Activated naive CD4-positive, alpha-beta T cell treated with anti-CD3 and anti-CD28 coated beads for 36 hours (primary cell): ENCODE measurements at regions not wholly inside any gene's neighbourhood (a gene's known extent, or its start where the extent isn't known, plus 50 kb on each side); places are given as distances from the start of the nearest gene placed in this dataset.
"Not testable (repeated sequence)": the region's sequence is repeated elsewhere in the genome, so short reads cannot be mapped to it uniquely, and the experiment has no call there.

Experiments used
- CTCF ChIA-PET: fragments of 350-600 bp; sonication (Branson Sonifier 250); formaldehyde crosslinking; loops from one replicate; lab custom pipeline; 2021; ENCODE audit warnings: antibody characterized with exemption; lab: Charles Lee
- DNase-seq: peaks from one replicate; pipeline ENCODE4 v3.0.0-alpha.2; 2020
- H3K27ac Mint-ChIP-seq: one replicate; pipeline ENCODE4 v1.8.0; 2021; ENCODE audit warnings: mild to moderate bottlenecking, mixed read lengths
- H3K27me3 Mint-ChIP-seq: one replicate; pipeline ENCODE4 v1.8.0; 2021; ENCODE audit warnings: low read depth, mixed read lengths
- H3K36me3 Mint-ChIP-seq: one replicate; pipeline ENCODE4 v1.8.0; 2021; ENCODE audit warnings: low read depth, mixed read lengths
- H3K4me1 Mint-ChIP-seq: one replicate; pipeline ENCODE4 v1.8.0; 2021; ENCODE audit warnings: low read depth, mixed read lengths
- H3K4me3 Mint-ChIP-seq: one replicate; pipeline ENCODE4 v1.8.0; 2021; ENCODE audit warnings: mild to moderate bottlenecking, moderate library complexity, mixed read lengths
- H3K9me3 Mint-ChIP-seq: one replicate; pipeline ENCODE4 v1.8.0; 2021; ENCODE audit warnings: mixed read lengths
- intact Hi-C: fragments of 100-400 bp; cut with micrococcal nuclease; formaldehyde crosslinking; loops from one replicate; pipeline ENCODE4 v1.15.1; 2023

DNA sequence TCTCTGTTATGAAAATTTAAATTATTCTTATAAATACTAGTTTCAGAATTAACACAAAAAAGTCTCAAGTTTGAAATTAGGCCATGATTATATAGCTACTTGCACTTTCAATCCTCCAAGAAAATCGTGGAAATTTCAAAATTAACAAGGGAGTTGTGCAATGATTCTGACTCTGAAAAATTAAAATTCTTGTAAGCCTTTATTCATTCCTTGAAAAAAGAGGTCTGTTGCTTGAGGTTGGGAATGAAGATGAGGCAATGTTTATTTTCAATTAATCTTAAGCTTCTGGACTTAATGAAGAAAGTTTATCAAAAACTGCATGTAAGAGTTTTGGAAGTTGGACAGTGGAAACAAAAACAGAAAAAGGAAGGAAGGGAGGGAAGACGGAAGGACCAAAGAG, 128.2 kb upstream of the FIBIN start:
- intact Hi-C loops = no loop called here
- Mint-ChIP-seq H3K9me3 (peaks cover 5% of the 10 kb centered on the region), H3K4me3 (no peak overlapping the region), H3K36me3 (no peaks in the 10 kb centered on the region), H3K27ac (no peak overlapping the region), H3K4me1 (no peaks in the 10 kb centered on the region), H3K27me3 (no peaks in the 10 kb centered on the region)
- CTCF ChIA-PET = no interaction called here
- DNase-seq = no peak

DNA sequence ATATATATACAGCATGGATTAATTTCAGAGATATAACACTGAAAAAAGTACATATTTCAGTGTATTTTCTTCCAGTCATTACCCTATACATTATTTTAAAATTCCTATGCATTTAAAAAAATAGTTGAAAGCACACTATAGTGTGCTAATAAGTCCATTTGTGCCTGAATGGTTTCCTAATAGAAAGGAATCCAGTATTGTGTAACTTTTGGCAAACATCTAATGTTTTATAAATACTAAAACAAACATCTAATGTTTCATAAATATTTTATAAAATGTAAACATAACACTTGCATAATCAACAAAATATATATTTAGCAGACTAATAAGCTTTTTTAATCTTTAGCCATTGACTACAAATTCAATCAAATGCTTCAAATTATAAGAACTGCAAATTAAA, 126.6 kb upstream of the FIBIN start:
- H3K27ac Mint-ChIP-seq = no peak overlapping the region
- no peak for DNase-seq
- CTCF ChIA-PET = no interaction called here
- H3K9me3 Mint-ChIP-seq = peaks cover 5% of the 10 kb centered on the region
- no peaks in the 10 kb centered on the region for H3K27me3 Mint-ChIP-seq
- H3K4me1 Mint-ChIP-seq = no peaks in the 10 kb centered on the region
- H3K36me3 Mint-ChIP-seq = no peaks in the 10 kb centered on the region
- intact Hi-C loops = no loop called here
- H3K4me3 Mint-ChIP-seq = no peak overlapping the region

DNA sequence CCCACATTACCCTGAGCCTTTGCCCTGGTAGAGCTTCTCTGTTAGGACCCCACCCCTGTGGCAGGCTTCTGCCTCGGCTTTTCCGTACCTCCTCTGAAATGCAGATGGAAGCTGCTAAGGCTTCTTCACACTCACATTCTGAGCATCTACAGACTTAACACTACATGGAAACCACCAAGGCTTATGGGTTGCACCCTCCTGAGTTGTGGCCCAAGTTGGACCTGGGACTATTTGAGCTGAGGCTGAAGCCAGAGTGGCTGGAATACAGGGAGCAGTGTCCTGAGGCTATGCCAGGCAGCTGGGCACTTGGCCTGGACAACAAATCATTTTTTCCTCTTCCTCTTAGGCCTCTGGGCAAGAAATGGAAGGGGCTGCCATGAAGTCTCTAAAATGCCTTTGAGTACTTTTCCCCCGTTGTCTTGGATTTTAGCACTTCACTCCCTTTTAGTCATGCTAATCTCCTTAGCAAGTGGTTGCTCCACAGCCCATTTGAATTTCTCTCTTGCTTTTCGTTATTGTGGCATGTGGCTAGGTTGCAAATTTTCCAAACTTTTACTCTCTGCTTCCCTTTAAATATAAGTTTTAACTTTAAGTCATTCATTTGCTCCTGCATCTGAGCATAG, 114.8 kb upstream of the FIBIN start:
- CTCF ChIA-PET = no interaction called here
- no peak overlapping the region for H3K27ac Mint-ChIP-seq
- no peaks in the 10 kb centered on the region for H3K36me3 Mint-ChIP-seq
- no peak overlapping the region for H3K4me3 Mint-ChIP-seq
- H3K27me3 Mint-ChIP-seq = no peaks in the 10 kb centered on the region
- no peak for DNase-seq
- intact Hi-C loops = no loop called here
- H3K4me1 Mint-ChIP-seq = no peaks in the 10 kb centered on the region
- peaks cover 22% of the 10 kb centered on the region for H3K9me3 Mint-ChIP-seq

DNA sequence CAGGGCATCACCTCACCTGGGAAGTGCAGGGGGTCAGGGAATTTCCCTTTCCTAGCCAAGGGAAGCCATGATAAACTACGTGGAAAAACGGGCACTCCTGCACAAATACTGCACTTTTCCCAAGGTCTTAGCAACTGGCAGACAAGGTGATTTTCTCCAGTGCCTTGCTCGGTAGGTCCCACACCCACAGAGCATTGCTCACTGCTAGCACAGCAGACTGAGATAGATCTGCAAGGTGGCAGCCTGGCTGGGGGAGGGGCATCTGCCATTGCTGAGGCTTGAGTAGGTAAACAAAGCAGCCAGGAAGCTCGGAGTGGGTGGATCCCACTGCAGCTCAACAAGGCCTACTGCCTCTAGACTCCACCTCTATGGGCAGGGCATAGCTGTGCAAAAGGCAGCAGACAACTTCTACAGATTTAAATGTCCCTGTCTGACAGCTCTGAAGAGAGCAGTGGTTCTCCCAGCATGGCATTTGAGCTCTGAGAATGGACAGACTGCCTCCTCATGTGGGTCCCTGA, 111.5 kb upstream of the FIBIN start:
- H3K36me3 Mint-ChIP-seq, H3K27me3 Mint-ChIP-seq, intact Hi-C loops, DNase-seq, H3K4me3 Mint-ChIP-seq, H3K4me1 Mint-ChIP-seq, H3K27ac Mint-ChIP-seq: not testable (repeated sequence)
- H3K9me3 Mint-ChIP-seq = peaks cover 23% of the 10 kb centered on the region
- CTCF ChIA-PET = interaction anchor here (0.6 to 0.7 kb wide), 2 partner anchors 16 to 103 kb away, joined by 3 to 4 read pairs; no protein-coding TSS in a partner anchor

DNA sequence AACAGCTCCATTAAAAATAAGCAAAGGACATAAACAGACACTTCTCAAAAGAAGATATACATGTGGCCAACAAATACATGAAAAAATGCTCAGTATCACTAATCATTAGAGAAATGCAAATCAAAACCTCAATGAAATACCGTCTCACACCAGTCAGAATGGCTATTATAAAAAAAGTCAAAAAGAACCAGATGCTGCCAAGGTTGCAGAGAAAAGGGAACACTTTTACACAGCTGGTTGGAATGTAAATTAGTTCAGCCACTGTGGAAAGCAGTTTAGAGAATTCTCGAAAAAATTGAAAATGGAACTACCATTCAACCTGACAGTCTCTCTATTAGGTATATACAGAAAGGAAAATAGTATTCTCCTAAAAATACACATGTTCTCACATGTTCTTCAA, 102.4 kb upstream of the FIBIN start:
- CTCF ChIA-PET = no interaction called here
- H3K4me3 Mint-ChIP-seq = no peak overlapping the region
- no peak for DNase-seq
- no peaks in the 10 kb centered on the region for H3K27me3 Mint-ChIP-seq
- no peaks in the 10 kb centered on the region for H3K4me1 Mint-ChIP-seq
- H3K9me3 Mint-ChIP-seq = peaks cover 38% of the 10 kb centered on the region
- intact Hi-C loops = no loop called here
- no peak overlapping the region for H3K27ac Mint-ChIP-seq
- H3K36me3 Mint-ChIP-seq = no peaks in the 10 kb centered on the region

DNA sequence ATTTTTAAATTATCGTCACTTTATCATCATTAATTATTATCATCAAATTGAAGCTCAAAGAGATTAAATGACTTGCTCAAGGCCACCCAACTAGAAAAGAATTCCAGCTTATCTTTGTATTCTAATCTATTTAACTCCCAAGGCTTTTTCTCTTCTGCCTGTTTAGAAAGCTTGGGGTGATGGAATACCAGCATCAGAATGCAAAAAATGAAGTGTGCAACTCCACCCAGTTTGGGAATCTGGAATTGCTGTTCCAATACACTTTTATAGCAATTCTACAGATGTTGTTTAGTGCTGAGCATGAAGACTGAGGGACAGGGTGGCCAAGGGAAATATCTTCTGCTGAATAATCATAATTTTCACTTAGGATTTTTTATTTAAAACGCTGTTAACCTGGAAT, 97.2 kb upstream of the FIBIN start:
- no peaks in the 10 kb centered on the region for H3K27me3 Mint-ChIP-seq
- no peaks in the 10 kb centered on the region for H3K36me3 Mint-ChIP-seq
- intact Hi-C loops = no loop called here
- H3K27ac Mint-ChIP-seq = no peak overlapping the region
- peaks cover 15% of the 10 kb centered on the region for H3K9me3 Mint-ChIP-seq
- CTCF ChIA-PET = no interaction called here
- no peaks in the 10 kb centered on the region for H3K4me1 Mint-ChIP-seq
- no peak overlapping the region for H3K4me3 Mint-ChIP-seq
- DNase-seq = no peak

DNA sequence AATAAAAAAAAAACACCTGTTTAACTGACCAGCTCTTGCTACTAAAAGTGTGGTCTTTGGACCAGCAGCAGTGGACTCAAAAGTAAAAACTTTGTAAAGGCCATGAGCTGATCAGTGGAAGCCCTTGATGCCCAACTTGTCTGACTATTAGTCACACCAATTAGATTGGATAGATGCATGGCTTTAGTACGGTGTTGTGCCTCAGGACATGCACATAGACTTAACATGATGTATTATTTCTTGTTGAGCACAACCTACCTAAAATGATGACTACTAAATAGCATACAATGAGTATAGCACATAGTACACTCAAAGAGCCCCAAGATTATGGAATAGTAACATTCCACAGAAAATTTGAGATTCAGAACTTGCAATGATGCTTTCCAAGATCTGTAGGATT, 95.1 kb upstream of the FIBIN start:
- DNase-seq = no peak
- no peak overlapping the region for H3K4me3 Mint-ChIP-seq
- H3K9me3 Mint-ChIP-seq = peaks cover 11% of the 10 kb centered on the region
- CTCF ChIA-PET = interaction anchor here (0.6 kb wide), 1 partner anchor 16 kb away, joined by 3 read pairs; no protein-coding TSS in a partner anchor
- no peak overlapping the region for H3K27ac Mint-ChIP-seq
- H3K27me3 Mint-ChIP-seq = no peaks in the 10 kb centered on the region
- intact Hi-C loops = no loop called here
- H3K36me3 Mint-ChIP-seq = no peaks in the 10 kb centered on the region
- no peaks in the 10 kb centered on the region for H3K4me1 Mint-ChIP-seq

DNA sequence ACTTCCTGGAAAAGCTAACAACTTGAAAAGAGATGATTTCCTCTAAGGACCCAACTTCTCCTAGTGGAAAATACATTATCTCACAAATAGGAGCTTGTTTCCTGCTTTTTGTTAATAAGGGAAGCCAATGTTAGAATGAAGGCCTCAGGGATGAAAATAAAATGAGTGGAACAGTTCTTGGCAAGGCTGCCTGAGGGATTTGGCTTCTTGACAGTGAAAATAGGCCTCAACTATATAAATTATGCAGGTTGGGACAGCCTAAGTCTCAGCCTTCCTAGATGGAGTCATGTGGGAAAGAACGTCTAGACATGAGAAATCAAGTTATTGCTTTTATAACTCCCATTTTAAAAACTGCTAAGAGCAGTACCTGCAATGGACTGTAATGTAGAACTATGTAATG, 92.8 kb upstream of the FIBIN start:
- no peaks in the 10 kb centered on the region for H3K36me3 Mint-ChIP-seq
- H3K9me3 Mint-ChIP-seq = peaks cover 2% of the 10 kb centered on the region
- no peak for DNase-seq
- H3K27ac Mint-ChIP-seq = no peak overlapping the region
- no peaks in the 10 kb centered on the region for H3K27me3 Mint-ChIP-seq
- intact Hi-C loops = no loop called here
- H3K4me1 Mint-ChIP-seq = no peaks in the 10 kb centered on the region
- CTCF ChIA-PET = no interaction called here
- H3K4me3 Mint-ChIP-seq = no peak overlapping the region

DNA sequence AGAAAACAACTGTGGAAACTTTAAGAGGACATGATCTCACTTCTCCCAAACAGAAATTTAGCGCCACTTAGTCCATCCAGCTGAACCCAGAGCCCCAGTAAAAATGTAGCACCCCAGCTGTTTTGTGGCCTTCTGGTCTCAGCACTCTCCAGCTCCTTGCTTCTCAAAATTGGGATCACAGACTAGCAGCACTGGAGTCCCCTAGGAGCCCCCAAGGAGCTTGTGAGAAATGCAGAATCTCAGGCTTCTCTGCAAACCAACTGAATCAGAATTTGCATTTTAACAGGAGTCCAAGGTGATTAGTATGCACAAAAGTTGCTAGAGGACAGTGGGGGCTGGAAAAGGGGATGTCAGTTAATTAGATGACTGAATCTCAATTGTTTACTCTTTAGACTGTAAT, 89.8 kb upstream of the FIBIN start:
- intact Hi-C loops = no loop called here
- Mint-ChIP-seq H3K27me3 (no peaks in the 10 kb centered on the region), H3K36me3 (no peaks in the 10 kb centered on the region), H3K4me1 (no peaks in the 10 kb centered on the region), H3K27ac (no peak overlapping the region), H3K4me3 (no peak overlapping the region), H3K9me3 (peaks cover 4% of the 10 kb centered on the region)
- no peak for DNase-seq
- CTCF ChIA-PET = no interaction called here

DNA sequence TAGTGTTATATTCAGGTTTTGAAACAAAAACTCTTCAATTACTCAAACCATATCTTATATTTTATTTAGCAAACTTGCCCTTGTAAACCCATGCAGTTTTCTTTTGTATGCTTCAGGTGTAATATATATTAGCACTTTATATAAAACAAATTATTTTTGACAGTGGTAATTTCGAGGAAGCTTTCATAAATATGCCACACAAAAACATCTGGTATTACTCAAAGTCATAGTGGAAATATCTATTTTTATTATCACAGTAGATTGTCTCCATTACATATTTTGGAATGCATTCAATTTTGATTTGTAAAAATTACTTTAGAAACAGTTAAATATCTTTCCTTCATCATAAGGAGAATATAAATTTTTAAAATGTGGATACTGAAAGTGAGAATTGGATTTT, 89.1 kb upstream of the FIBIN start:
- CTCF ChIA-PET = no interaction called here

DNA sequence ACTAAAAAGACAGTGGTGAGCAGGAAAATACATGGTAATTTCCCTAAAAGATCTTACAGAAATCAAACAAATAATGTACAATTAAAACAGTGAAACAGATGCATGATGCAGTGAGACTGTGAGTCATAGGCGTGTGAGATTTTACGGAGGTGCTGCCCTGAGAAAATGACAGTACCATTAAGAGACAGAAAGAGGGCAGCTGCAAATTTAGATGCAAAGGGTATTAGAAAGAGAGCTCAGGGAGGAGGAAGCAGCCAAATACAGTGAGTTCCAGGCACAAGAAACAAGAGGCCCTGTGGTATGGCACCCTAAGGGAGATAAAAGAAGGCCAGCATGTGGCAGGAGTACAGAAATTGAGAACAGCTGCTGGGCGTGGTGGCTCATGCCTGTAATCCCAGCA, 88.5 kb upstream of the FIBIN start:
- CTCF ChIA-PET = no interaction called here
- no peak overlapping the region for H3K27ac Mint-ChIP-seq
- no peak overlapping the region for H3K4me3 Mint-ChIP-seq
- DNase-seq = no peak
- no peaks in the 10 kb centered on the region for H3K27me3 Mint-ChIP-seq
- intact Hi-C loops = no loop called here
- H3K36me3 Mint-ChIP-seq = no peaks in the 10 kb centered on the region
- H3K4me1 Mint-ChIP-seq = no peaks in the 10 kb centered on the region
- H3K9me3 Mint-ChIP-seq = peaks cover 4% of the 10 kb centered on the region

More for the DNA sequence above, 89.1 kb upstream of the FIBIN start:
- Mint-ChIP-seq H3K9me3 (peaks cover 4% of the 10 kb centered on the region), H3K4me3 (no peak overlapping the region), H3K4me1 (no peaks in the 10 kb centered on the region), H3K36me3 (no peaks in the 10 kb centered on the region), H3K27ac (no peak overlapping the region), H3K27me3 (no peaks in the 10 kb centered on the region)
- DNase-seq = no peak
- intact Hi-C loops = no loop called here

DNA sequence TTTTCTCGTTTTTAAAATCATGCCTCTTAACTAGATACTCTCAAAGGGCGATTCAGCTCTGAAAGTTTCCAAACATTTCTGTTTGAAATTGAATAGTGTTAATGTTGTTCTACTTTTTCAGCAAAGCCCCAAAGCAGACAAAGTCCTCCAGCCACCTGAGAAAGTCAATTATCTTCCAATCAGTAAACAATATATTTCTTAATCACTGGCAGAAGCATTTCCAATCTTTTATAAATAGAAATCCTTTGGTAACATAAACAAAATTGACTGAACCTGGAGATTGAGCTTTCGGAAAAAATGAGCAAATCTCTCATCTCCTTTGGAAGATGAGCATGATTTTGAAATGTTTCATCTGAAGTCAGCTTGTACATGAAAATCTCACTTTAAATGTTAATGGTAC, 84.4 kb upstream of the FIBIN start:
- Mint-ChIP-seq H3K4me1 (no peaks in the 10 kb centered on the region), H3K9me3 (peaks cover 7% of the 10 kb centered on the region), H3K27me3 (no peaks in the 10 kb centered on the region), H3K36me3 (no peaks in the 10 kb centered on the region), H3K4me3 (no peak overlapping the region), H3K27ac (no peak overlapping the region)
- intact Hi-C loops = no loop called here
- DNase-seq = no peak
- CTCF ChIA-PET = no interaction called here

DNA sequence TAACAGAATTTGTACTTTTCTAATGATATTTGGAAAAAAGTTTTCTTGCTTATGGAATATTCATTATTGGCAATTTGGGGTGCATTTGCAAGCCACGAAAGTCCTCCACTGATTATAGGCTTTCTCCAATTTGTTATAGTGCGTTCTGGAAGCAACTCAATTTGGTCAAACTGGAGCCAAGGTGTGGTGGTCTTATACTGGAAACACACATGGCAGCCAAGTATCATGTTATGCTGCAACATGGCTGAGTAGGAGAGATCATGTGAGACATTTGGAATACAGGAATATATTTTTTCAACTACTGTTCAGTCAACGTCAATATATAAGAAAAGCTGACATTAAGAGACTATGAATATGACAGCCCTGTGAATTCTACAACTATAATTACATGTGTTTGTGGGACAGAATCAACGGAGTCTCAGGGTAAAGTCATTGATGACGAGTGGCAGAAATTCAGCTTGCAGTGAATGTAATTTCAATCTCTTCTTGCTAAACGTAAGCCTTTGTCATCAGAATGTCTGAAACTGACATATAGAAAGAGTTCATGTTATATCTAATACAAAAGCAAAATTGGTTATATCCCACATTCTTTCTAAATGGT, 83.8 kb upstream of the FIBIN start:
- H3K4me3 Mint-ChIP-seq = no peak overlapping the region
- H3K27ac Mint-ChIP-seq = no peak overlapping the region
- CTCF ChIA-PET = no interaction called here
- intact Hi-C loops = no loop called here
- H3K9me3 Mint-ChIP-seq = peaks cover 7% of the 10 kb centered on the region
- H3K36me3 Mint-ChIP-seq = no peaks in the 10 kb centered on the region
- DNase-seq = no peak
- H3K27me3 Mint-ChIP-seq = no peaks in the 10 kb centered on the region
- H3K4me1 Mint-ChIP-seq = no peaks in the 10 kb centered on the region
